HEK293 (cell line): ENCODE measurements at regions not wholly inside any gene's neighbourhood (a gene's known extent, or its start where the extent isn't known, plus 50 kb on each side); places are given as distances from the start of the nearest gene placed in this dataset.

Experiments used
- CTCF ChIA-PET: fragments of 350-600 bp; formaldehyde crosslinking; extraction: SDS; loops from one replicate; lab custom pipeline; 2021; ENCODE audit warnings: antibody characterized with exemption; lab: Yijun Ruan, JAX
- POLR2A ChIA-PET: fragments of 300-600 bp; formaldehyde crosslinking; extraction: SDS; loops from one replicate; lab custom pipeline; 2020; ENCODE audit warnings: antibody characterized with exemption, inconsistent platforms; lab: Yijun Ruan, JAX
- H3K27ac ChIP-seq: fragments of 200-500 bp; sonication (Bioruptor generic); 2 replicates; pipeline ENCODE4 v1.5.1; 2014; ENCODE audit warnings: low read depth, low read length, control low read depth, inconsistent platforms; ENCODE audit errors: extremely low read depth
- H3K36me3 ChIP-seq, 2 experiments: fragments of 200-500 bp in 1 of 2; sonication (Bioruptor generic) in 1 of 2; 1 replicate in 1 of 2; 2 replicates in 1 of 2; pipeline ENCODE4 v1.5.1; 2014 to 2017; ENCODE audit warnings: inconsistent platforms in 2 of 2, low read length in 2 of 2; ENCODE audit not compliant: control insufficient read depth in 2 of 2, insufficient read depth in 1 of 2
- H3K4me1 ChIP-seq: fragments of 200-500 bp; sonication (Bioruptor generic); 2 replicates; pipeline ENCODE4 v1.5.1; 2014; ENCODE audit warnings: mild to moderate bottlenecking, low read length, inconsistent platforms; ENCODE audit not compliant: control insufficient read depth, insufficient read depth
- H3K4me3 ChIP-seq: 2 replicates; pipeline ENCODE4 v1.5.1; 2011; ENCODE audit warnings: low read depth, mild to moderate bottlenecking, control low read depth, low read length, moderate library complexity
- H3K9me3 ChIP-seq: fragments of 200-500 bp; sonication (Bioruptor generic); 2 replicates; pipeline ENCODE4 v1.5.1; 2014; ENCODE audit warnings: low read depth, low read length, inconsistent platforms; ENCODE audit not compliant: control insufficient read depth, insufficient read depth
- SCRT2 ChIP-seq: fragments of 450-650 bp; formaldehyde crosslinking; IDR thresholded peaks from 2 replicates; pipeline ENCODE4 v1.5.1; 2016; ENCODE audit warnings: missing biosample characterization, missing genetic modification characterization
- ZBTB10 ChIP-seq: fragments of 450-650 bp; formaldehyde crosslinking; IDR thresholded peaks from 2 replicates; pipeline ENCODE4 v1.5.1; 2016; ENCODE audit warnings: missing biosample characterization, missing genetic modification characterization
- ZNF350 ChIP-seq: fragments of 450-650 bp; formaldehyde crosslinking; IDR thresholded peaks from 2 replicates; pipeline ENCODE4 v1.5.0; 2017; ENCODE audit warnings: missing biosample characterization, mild to moderate bottlenecking, missing genetic modification characterization
- ZNF394 ChIP-seq: fragments of 450-650 bp; formaldehyde crosslinking; IDR thresholded peaks from 2 replicates; pipeline ENCODE4 v1.5.1; 2016; ENCODE audit warnings: missing biosample characterization, missing genetic modification characterization, mild to moderate bottlenecking, moderate library complexity, borderline replicate concordance
- ZNF624 ChIP-seq: fragments of 450-650 bp; formaldehyde crosslinking; IDR thresholded peaks from 2 replicates; pipeline ENCODE4 v1.5.1; 2017; ENCODE audit warnings: missing biosample characterization, missing genetic modification characterization
- ZNF670 ChIP-seq: fragments of 450-650 bp; formaldehyde crosslinking; IDR thresholded peaks from 2 replicates; pipeline ENCODE4 v1.5.1; 2016; ENCODE audit warnings: missing biosample characterization, missing genetic modification characterization, low read depth
- ZNF701 ChIP-seq: fragments of 450-650 bp; formaldehyde crosslinking; IDR thresholded peaks from 2 replicates; pipeline ENCODE4 v1.5.1; 2016; ENCODE audit warnings: missing biosample characterization, missing genetic modification characterization
- ZNF776 ChIP-seq: fragments of 450-650 bp; formaldehyde crosslinking; IDR thresholded peaks from 2 replicates; pipeline ENCODE4 v1.5.0; 2017; ENCODE audit warnings: missing biosample characterization, missing genetic modification characterization, borderline replicate concordance
- TF ChIP-seq, protein P1 (sequence below): fragments of 450-650 bp; formaldehyde crosslinking; IDR thresholded peaks from 2 replicates; pipeline ENCODE4 v1.5.1; 2016; ENCODE audit warnings: missing biosample characterization, missing genetic modification characterization
- TF ChIP-seq, protein P2 (sequence below): fragments of 450-650 bp; formaldehyde crosslinking; IDR thresholded peaks from 2 replicates; pipeline ENCODE4 v1.5.1; 2016; ENCODE audit warnings: missing biosample characterization, missing genetic modification characterization
- TF ChIP-seq, protein P3 (sequence below): fragments of 450-650 bp; formaldehyde crosslinking; IDR thresholded peaks from 2 replicates; pipeline ENCODE4 v1.5.1; 2016; ENCODE audit warnings: missing biosample characterization, missing genetic modification characterization
- TF ChIP-seq, protein P4 (sequence below): fragments of 450-650 bp; formaldehyde crosslinking; IDR thresholded peaks from 2 replicates; pipeline ENCODE4 v1.5.1; 2016; ENCODE audit warnings: missing biosample characterization, missing genetic modification characterization

DNA sequence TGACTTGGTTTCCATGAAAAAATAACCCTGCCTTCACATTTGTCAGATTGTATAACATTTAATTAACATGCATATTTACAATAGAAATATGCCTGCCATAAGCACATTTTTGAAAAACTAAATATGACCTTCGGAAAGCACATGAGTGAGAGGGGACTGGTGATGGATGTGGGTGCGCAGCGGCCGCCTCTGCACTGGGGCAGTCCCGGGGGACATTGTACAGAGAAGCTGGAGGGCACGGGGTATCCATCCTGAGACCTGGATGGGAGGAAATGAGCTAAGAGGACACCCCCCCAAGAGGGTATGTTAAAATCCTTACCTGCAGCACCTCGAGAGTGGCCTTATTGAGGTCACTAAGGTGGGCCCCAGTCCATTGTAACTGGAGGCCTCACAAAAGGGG, 161.3 kb upstream of the IRX4 start:
- TF ChIP-seq ZNF624 (tag by site-specific recombination) (no peak), ZNF701 (tag by site-specific recombination) (no peak), SCRT2 (tag by site-specific recombination) (no peak), ZNF394 (tag by site-specific recombination) (no peak), ZNF670 (tag by site-specific recombination) (no peak), ZBTB10 (tag by site-specific recombination) (no peak), ZNF350 (tag by site-specific recombination) (no peak)
- TF ChIP-seq, protein P1, sequence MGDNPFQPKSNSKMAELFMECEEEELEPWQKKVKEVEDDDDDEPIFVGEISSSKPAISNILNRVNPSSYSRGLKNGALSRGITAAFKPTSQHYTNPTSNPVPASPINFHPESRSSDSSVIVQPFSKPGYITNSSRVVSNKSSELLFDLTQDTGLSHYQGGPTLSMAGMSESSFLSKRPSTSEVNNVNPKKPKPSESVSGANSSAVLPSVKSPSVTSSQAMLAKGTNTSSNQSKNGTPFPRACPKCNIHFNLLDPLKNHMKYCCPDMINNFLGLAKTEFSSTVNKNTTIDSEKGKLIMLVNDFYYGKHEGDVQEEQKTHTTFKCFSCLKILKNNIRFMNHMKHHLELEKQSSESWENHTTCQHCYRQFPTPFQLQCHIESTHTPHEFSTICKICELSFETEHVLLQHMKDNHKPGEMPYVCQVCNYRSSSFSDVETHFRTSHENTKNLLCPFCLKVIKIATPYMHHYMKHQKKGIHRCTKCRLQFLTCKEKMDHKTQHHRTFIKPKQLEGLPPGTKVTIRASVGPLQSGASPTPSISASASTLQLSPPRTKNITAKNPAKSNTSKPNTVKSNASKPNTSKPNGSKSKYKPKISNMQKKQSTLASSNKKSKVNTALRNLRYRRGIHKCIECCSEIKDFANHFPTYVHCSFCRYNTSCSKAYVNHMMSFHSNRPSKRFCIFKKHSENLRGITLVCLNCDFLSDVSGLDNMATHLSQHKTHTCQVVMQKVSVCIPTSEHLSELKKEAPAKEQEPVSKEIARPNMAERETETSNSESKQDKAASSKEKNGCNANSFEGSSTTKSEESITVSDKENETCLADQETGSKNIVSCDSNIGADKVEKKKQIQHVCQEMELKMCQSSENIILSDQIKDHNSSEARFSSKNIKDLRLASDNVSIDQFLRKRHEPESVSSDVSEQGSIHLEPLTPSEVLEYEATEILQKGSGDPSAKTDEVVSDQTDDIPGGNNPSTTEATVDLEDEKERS (tag by site-specific recombination), result no peak
- TF ChIP-seq, protein P2, sequence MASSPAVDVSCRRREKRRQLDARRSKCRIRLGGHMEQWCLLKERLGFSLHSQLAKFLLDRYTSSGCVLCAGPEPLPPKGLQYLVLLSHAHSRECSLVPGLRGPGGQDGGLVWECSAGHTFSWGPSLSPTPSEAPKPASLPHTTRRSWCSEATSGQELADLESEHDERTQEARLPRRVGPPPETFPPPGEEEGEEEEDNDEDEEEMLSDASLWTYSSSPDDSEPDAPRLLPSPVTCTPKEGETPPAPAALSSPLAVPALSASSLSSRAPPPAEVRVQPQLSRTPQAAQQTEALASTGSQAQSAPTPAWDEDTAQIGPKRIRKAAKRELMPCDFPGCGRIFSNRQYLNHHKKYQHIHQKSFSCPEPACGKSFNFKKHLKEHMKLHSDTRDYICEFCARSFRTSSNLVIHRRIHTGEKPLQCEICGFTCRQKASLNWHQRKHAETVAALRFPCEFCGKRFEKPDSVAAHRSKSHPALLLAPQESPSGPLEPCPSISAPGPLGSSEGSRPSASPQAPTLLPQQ (tag by site-specific recombination), result no peak
- TF ChIP-seq, protein P3, sequence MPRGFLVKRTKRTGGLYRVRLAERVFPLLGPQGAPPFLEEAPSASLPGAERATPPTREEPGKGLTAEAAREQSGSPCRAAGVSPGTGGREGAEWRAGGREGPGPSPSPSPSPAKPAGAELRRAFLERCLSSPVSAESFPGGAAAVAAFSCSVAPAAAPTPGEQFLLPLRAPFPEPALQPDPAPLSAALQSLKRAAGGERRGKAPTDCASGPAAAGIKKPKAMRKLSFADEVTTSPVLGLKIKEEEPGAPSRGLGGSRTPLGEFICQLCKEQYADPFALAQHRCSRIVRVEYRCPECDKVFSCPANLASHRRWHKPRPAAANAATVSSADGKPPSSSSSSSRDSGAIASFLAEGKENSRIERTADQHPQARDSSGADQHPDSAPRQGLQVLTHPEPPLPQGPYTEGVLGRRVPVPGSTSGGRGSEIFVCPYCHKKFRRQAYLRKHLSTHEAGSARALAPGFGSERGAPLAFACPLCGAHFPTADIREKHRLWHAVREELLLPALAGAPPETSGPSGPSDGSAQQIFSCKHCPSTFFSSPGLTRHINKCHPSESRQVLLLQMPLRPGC, result no peak
- Histone ChIP-seq H3K4me3 (no peak overlapping the region), H3K9me3 (no peaks in the 10 kb centered on the region), H3K4me1 (no peaks in the 10 kb centered on the region), H3K36me3 (no peaks in the 10 kb centered on the region), H3K27ac (no peak overlapping the region)
- ChIA-PET POLR2A (no interaction called here), CTCF (no interaction called here)

GRCh38 chr5:2039180-2039531, 156.4 kb upstream of the IRX4 start:
- CTCF ChIA-PET, result interaction anchor here (0.7 to 1.6 kb wide), 2 partner anchors 13 to 275 kb away, joined by 3 to 11 read pairs; no protein-coding TSS in a partner anchor

More at GRCh38 chr5:2039180-2039531, 156.4 kb upstream of the IRX4 start:
- Histone ChIP-seq H3K36me3 (no peaks in the 10 kb centered on the region), H3K27ac (no peak overlapping the region), H3K9me3 (no peaks in the 10 kb centered on the region; the same call in 1 of the 2 replicates), H3K4me3 (no peak overlapping the region), H3K4me1 (no peaks in the 10 kb centered on the region)
- TF ChIP-seq ZNF701 (tag by site-specific recombination) (no peak), ZNF776 (tag by site-specific recombination) (no peak)
- TF ChIP-seq, protein P4, sequence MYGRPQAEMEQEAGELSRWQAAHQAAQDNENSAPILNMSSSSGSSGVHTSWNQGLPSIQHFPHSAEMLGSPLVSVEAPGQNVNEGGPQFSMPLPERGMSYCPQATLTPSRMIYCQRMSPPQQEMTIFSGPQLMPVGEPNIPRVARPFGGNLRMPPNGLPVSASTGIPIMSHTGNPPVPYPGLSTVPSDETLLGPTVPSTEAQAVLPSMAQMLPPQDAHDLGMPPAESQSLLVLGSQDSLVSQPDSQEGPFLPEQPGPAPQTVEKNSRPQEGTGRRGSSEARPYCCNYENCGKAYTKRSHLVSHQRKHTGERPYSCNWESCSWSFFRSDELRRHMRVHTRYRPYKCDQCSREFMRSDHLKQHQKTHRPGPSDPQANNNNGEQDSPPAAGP (tag by site-specific recombination), result peak; percentile 90
- POLR2A ChIA-PET, result no interaction called here
